Ectodermal cell (in vitro differentiated cells): ENCODE measurements at regions not wholly inside any gene's neighbourhood (a gene's known extent, or its start where the extent isn't known, plus 50 kb on each side); places are given as distances from the start of the nearest gene placed in this dataset.
"Not testable (repeated sequence)": the region's sequence is repeated elsewhere in the genome, so short reads cannot be mapped to it uniquely, and the experiment has no call there.

ENCODE experiments used
- H3K27ac ChIP-seq: 2 replicates; pipeline ENCODE4 v1.7.0; 2013; ENCODE audit warnings: mild to moderate bottlenecking, low read depth, low read length; ENCODE audit not compliant: insufficient read depth, poor library complexity, severe bottlenecking
- H3K27me3 ChIP-seq: 2 replicates; pipeline ENCODE4 v1.7.0; 2013; ENCODE audit warnings: mild to moderate bottlenecking, low read length; ENCODE audit not compliant: insufficient read depth, control insufficient read depth, poor library complexity, severe bottlenecking
- H3K36me3 ChIP-seq: one replicate; pipeline ENCODE4 v1.7.0; 2013; ENCODE audit warnings: low read length; ENCODE audit not compliant: control insufficient read depth, insufficient read depth
- H3K4me1 ChIP-seq: one replicate; pipeline ENCODE4 v1.7.0; 2013; ENCODE audit warnings: low read length; ENCODE audit not compliant: control insufficient read depth, insufficient read depth
- H3K4me3 ChIP-seq: 2 replicates; pipeline ENCODE4 v1.7.0; 2013; ENCODE audit warnings: low read depth, low read length, control low read depth; ENCODE audit not compliant: insufficient read depth
- H3K9me3 ChIP-seq: 2 replicates; pipeline ENCODE4 v1.7.0; 2013; ENCODE audit warnings: mild to moderate bottlenecking, low read length, moderate library complexity; ENCODE audit not compliant: control insufficient read depth
- WGBS, 2 experiments: methylation state at CpG; one replicate each; pipeline ENCODE4 v1.1.7; 2013; ENCODE audit warnings: missing lambda C conversion rate in 2 of 2; 5-methylcytosine and 5-hydroxymethylcytosine counted together

GRCh38 chr6:22755605-22756004, 186.2 kb downstream of the HDGFL1 start:
- Histone ChIP-seq H3K36me3 (no peaks in the 10 kb centered on the region), H3K27ac (no peak overlapping the region), H3K27me3 (no peaks in the 10 kb centered on the region), H3K4me1 (no peaks in the 10 kb centered on the region), H3K9me3 (no peaks in the 10 kb centered on the region), H3K4me3 (no peak overlapping the region)
- WGBS, 2 experiments: 93 to 94% methylated on average over 4 of the region's 4 CpGs

GRCh38 chr6:22756365-22756764, 187.0 kb downstream of the HDGFL1 start:
- H3K4me3 ChIP-seq: no peak overlapping the region
- no peaks in the 10 kb centered on the region for H3K4me1 ChIP-seq
- no peaks in the 10 kb centered on the region for H3K36me3 ChIP-seq
- H3K9me3 ChIP-seq: no peaks in the 10 kb centered on the region
- no peak overlapping the region for H3K27ac ChIP-seq
- no peaks in the 10 kb centered on the region for H3K27me3 ChIP-seq
- 87 to 92% methylated on average over 3 of the region's 3 CpGs for WGBS, 2 experiments

- no peaks in the 10 kb centered on the region for H3K27me3 ChIP-seq
- H3K9me3 ChIP-seq: no peaks in the 10 kb centered on the region
These were observed 195.1 kb downstream of the HDGFL1 start for GRCh38 chr6:22764496-22764895.

GRCh38 chr6:22765015-22765414, 195.6 kb downstream of the HDGFL1 start:
- Histone ChIP-seq H3K4me3 (no peak overlapping the region), H3K27ac (no peak overlapping the region), H3K36me3 (no peaks in the 10 kb centered on the region), H3K27me3 (no peaks in the 10 kb centered on the region), H3K9me3 (no peaks in the 10 kb centered on the region), H3K4me1 (no peaks in the 10 kb centered on the region)
- 94 to 97% methylated on average over 2 of the region's 4 CpGs for WGBS, 2 experiments

More at GRCh38 chr6:22764496-22764895, 195.1 kb downstream of the HDGFL1 start:
- no peaks in the 10 kb centered on the region for H3K36me3 ChIP-seq
- H3K27ac ChIP-seq: no peak overlapping the region
- no peak overlapping the region for H3K4me3 ChIP-seq
- no peaks in the 10 kb centered on the region for H3K4me1 ChIP-seq

GRCh38 chr6:22766979-22767378, 197.6 kb downstream of the HDGFL1 start:
- Histone ChIP-seq H3K27ac (no peak overlapping the region), H3K4me1 (no peaks in the 10 kb centered on the region), H3K27me3 (no peaks in the 10 kb centered on the region), H3K4me3 (no peak overlapping the region), H3K9me3 (no peaks in the 10 kb centered on the region), H3K36me3 (no peaks in the 10 kb centered on the region)
- WGBS, 2 experiments: 92 to 93% methylated on average over 3 to 4 of the region's 4 CpGs

- 80 to 92% methylated on average over 1 of the region's 1 CpG for WGBS, 2 experiments
- Histone ChIP-seq H3K36me3 (no peaks in the 10 kb centered on the region), H3K27me3 (no peaks in the 10 kb centered on the region), H3K9me3 (no peaks in the 10 kb centered on the region), H3K4me3 (no peak overlapping the region), H3K4me1 (no peaks in the 10 kb centered on the region), H3K27ac (no peak overlapping the region)
These were observed 200.7 kb downstream of the HDGFL1 start for GRCh38 chr6:22770054-22770453.

GRCh38 chr6:22774129-22774528, 204.8 kb downstream of the HDGFL1 start:
- H3K27ac ChIP-seq: no peak overlapping the region
- no peaks in the 10 kb centered on the region for H3K4me1 ChIP-seq
- H3K27me3 ChIP-seq: no peaks in the 10 kb centered on the region
- H3K9me3 ChIP-seq: no peaks in the 10 kb centered on the region
- H3K4me3 ChIP-seq: no peak overlapping the region
- WGBS, 2 experiments: 85 to 100% methylated on average over 2 of the region's 2 CpGs
- H3K36me3 ChIP-seq: no peaks in the 10 kb centered on the region

- H3K9me3 ChIP-seq, H3K36me3 ChIP-seq, H3K27me3 ChIP-seq, H3K27ac ChIP-seq, H3K4me3 ChIP-seq, H3K4me1 ChIP-seq: not testable (repeated sequence)
- WGBS, 2 experiments: 67 to 69% methylated on average over 1 of the region's 1 CpG
These were observed 209.1 kb downstream of the HDGFL1 start for GRCh38 chr6:22778438-22778837.

- Histone ChIP-seq H3K4me3 (no peak overlapping the region), H3K4me1 (no peaks in the 10 kb centered on the region), H3K36me3 (no peaks in the 10 kb centered on the region), H3K27me3 (no peaks in the 10 kb centered on the region), H3K27ac (no peak overlapping the region), H3K9me3 (no peaks in the 10 kb centered on the region)
- WGBS, 2 experiments: 88 to 96% methylated on average over 2 of the region's 2 CpGs
These were observed 209.7 kb downstream of the HDGFL1 start for GRCh38 chr6:22779062-22779461.

- Histone ChIP-seq H3K4me3 (no peak overlapping the region), H3K27me3 (no peaks in the 10 kb centered on the region), H3K9me3 (no peaks in the 10 kb centered on the region), H3K27ac (no peak overlapping the region), H3K4me1 (peaks cover 7% of the 10 kb centered on the region), H3K36me3 (no peaks in the 10 kb centered on the region)
- 88 to 93% methylated on average over 4 of the region's 4 CpGs for WGBS, 2 experiments
These were observed 214.6 kb downstream of the HDGFL1 start for GRCh38 chr6:22783931-22784330.
